Mesendoderm (in vitro differentiated cells): ENCODE measurements at regions not wholly inside any gene's neighbourhood (a gene's known extent, or its start where the extent isn't known, plus 50 kb on each side); places are given as distances from the start of the nearest gene placed in this dataset.

Experiments used
- DNase-seq: peaks from one replicate; pipeline ENCODE4 v3.0.0; 2013
- H2AK5ac ChIP-seq: 2 replicates; pipeline ENCODE4 v1.6.1; 2013; ENCODE audit warnings: low read length, inconsistent platforms
- H2BK120ac ChIP-seq: 2 replicates; pipeline ENCODE4 v1.6.1; 2013; ENCODE audit warnings: low read depth, mild to moderate bottlenecking, low read length, moderate library complexity, mixed read lengths
- H2BK15ac ChIP-seq: replicated peaks from 2 replicates; pipeline ENCODE4 v1.6.1; 2013; ENCODE audit warnings: low read depth, mild to moderate bottlenecking, moderate library complexity
- H2BK5ac ChIP-seq: 2 replicates; pipeline ENCODE4 v1.6.1; 2013; ENCODE audit warnings: low read length, inconsistent platforms
- H3K18ac ChIP-seq: 2 replicates; pipeline ENCODE4 v1.6.1; 2013; ENCODE audit warnings: mild to moderate bottlenecking, low read length, mixed read lengths
- H3K23ac ChIP-seq: one replicate; pipeline ENCODE4 v1.6.1; 2013; ENCODE audit warnings: low read length
- H3K27ac ChIP-seq: 2 replicates; pipeline ENCODE4 v1.5.1; 2013; ENCODE audit warnings: low read depth, mild to moderate bottlenecking, inconsistent platforms, low read length, moderate library complexity
- H3K27me3 ChIP-seq: 2 replicates; pipeline ENCODE4 v1.6.1; 2013; ENCODE audit warnings: low read length, control low read depth, mild to moderate bottlenecking, inconsistent platforms; ENCODE audit not compliant: insufficient read depth, poor library complexity
- H3K36me3 ChIP-seq: 2 replicates; pipeline ENCODE4 v1.6.1; 2013; ENCODE audit warnings: low read length, inconsistent platforms; ENCODE audit not compliant: control insufficient read depth, insufficient read depth
- H3K4ac ChIP-seq: one replicate; pipeline ENCODE4 v1.6.1; 2013; ENCODE audit warnings: low read depth, mild to moderate bottlenecking, low read length, moderate library complexity
- H3K4me1 ChIP-seq: 2 replicates; pipeline ENCODE4 v1.6.1; 2013; ENCODE audit warnings: low read depth, low read length, inconsistent platforms; ENCODE audit not compliant: control insufficient read depth
- H3K4me2 ChIP-seq: 2 replicates; pipeline ENCODE4 v1.6.1; 2013; ENCODE audit warnings: low read length
- H3K4me3 ChIP-seq: 2 replicates; pipeline ENCODE4 v1.5.1; 2013; ENCODE audit warnings: mild to moderate bottlenecking, low read length
- H3K56ac ChIP-seq: one replicate; pipeline ENCODE4 v1.6.1; 2013; ENCODE audit warnings: low read length
- H3K79me1 ChIP-seq: 2 replicates; pipeline ENCODE4 v1.6.1; 2013; ENCODE audit warnings: low read length, inconsistent platforms
- H3K79me2 ChIP-seq: 2 replicates; pipeline ENCODE4 v1.6.1; 2013; ENCODE audit warnings: mild to moderate bottlenecking, low read length; ENCODE audit not compliant: control insufficient read depth, insufficient read depth
- H3K9ac ChIP-seq: 2 replicates; pipeline ENCODE4 v1.6.1; 2013; ENCODE audit warnings: low read length, inconsistent platforms
- H4K5ac ChIP-seq: one replicate; pipeline ENCODE4 v1.6.1; 2013; ENCODE audit warnings: low read length
- H4K8ac ChIP-seq: one replicate; pipeline ENCODE4 v1.6.1; 2013; ENCODE audit warnings: low read depth, mild to moderate bottlenecking, control low read depth, low read length, moderate library complexity
- WGBS: extraction: QIAGEN DNeasy Blood & Tissue Kit; methylation state at CpG from one replicate; pipeline ENCODE4 v1.1.7; 2013; ENCODE audit warnings: low lambda C conversion rate, missing lambda C conversion rate; ENCODE audit not compliant: insufficient coverage; ENCODE audit errors: extremely low coverage; 5-methylcytosine and 5-hydroxymethylcytosine counted together

- no peak overlapping the region for H3K23ac ChIP-seq
- H3K4me3 ChIP-seq, result no peak overlapping the region
- H3K9ac ChIP-seq, result no peak overlapping the region
- H3K18ac ChIP-seq, result no peak overlapping the region
- H3K79me1 ChIP-seq, result no peaks in the 10 kb centered on the region
- H3K4me2 ChIP-seq, result no peak overlapping the region
- H3K4me1 ChIP-seq, result no peaks in the 10 kb centered on the region
- no peak overlapping the region for H2BK5ac ChIP-seq
- H2BK15ac ChIP-seq, result no peak overlapping the region
- H3K27me3 ChIP-seq, result no peaks in the 10 kb centered on the region
- no peak overlapping the region for H4K5ac ChIP-seq
- H3K79me2 ChIP-seq, result no peaks in the 10 kb centered on the region
- no peak overlapping the region for H3K56ac ChIP-seq
- no CpG with 5 or more reads among the region's 1 CpG for WGBS
- no peak overlapping the region for H4K8ac ChIP-seq
- no peak overlapping the region for H3K27ac ChIP-seq
- H2AK5ac ChIP-seq, result no peak overlapping the region
- H3K36me3 ChIP-seq, result no peaks in the 10 kb centered on the region
- H2BK120ac ChIP-seq, result no peak overlapping the region
- no peak for DNase-seq
- H3K4ac ChIP-seq, result no peak overlapping the region
Measured at GRCh38 chr5:136703706-136704105, 338.4 kb upstream of the TRPC7 start.

- no peak overlapping the region for H3K9ac ChIP-seq
- H3K23ac ChIP-seq, result no peak overlapping the region
- H3K4me1 ChIP-seq, result no peaks in the 10 kb centered on the region
- no peaks in the 10 kb centered on the region for H3K79me1 ChIP-seq
- no peak overlapping the region for H3K4me3 ChIP-seq
- no peak overlapping the region for H2BK5ac ChIP-seq
- H2BK15ac ChIP-seq, result no peak overlapping the region
- H3K4ac ChIP-seq, result no peak overlapping the region
- H4K8ac ChIP-seq, result peak overlapping the region; percentile 81
- no peak for DNase-seq
- no peak overlapping the region for H2AK5ac ChIP-seq
- no peak overlapping the region for H4K5ac ChIP-seq
- H3K4me2 ChIP-seq, result no peak overlapping the region
- H2BK120ac ChIP-seq, result no peak overlapping the region
- H3K36me3 ChIP-seq, result no peaks in the 10 kb centered on the region
- no peak overlapping the region for H3K56ac ChIP-seq
- no CpG with 5 or more reads among the region's 2 CpGs for WGBS
- no peak overlapping the region for H3K27ac ChIP-seq
- H3K79me2 ChIP-seq, result no peaks in the 10 kb centered on the region
- H3K18ac ChIP-seq, result no peak overlapping the region
- no peaks in the 10 kb centered on the region for H3K27me3 ChIP-seq
Measured at GRCh38 chr5:136703036-136703435, 337.7 kb upstream of the TRPC7 start.

- H2BK120ac ChIP-seq, result no peak overlapping the region
- no peaks in the 10 kb centered on the region for H3K36me3 ChIP-seq
- no peak overlapping the region for H3K18ac ChIP-seq
- no peak overlapping the region for H4K8ac ChIP-seq
- no peaks in the 10 kb centered on the region for H3K79me2 ChIP-seq
- H3K4me2 ChIP-seq, result no peak overlapping the region
- H3K23ac ChIP-seq, result no peak overlapping the region
- H3K79me1 ChIP-seq, result no peaks in the 10 kb centered on the region
- no peak overlapping the region for H3K9ac ChIP-seq
- H3K4ac ChIP-seq, result no peak overlapping the region
- H3K56ac ChIP-seq, result no peak overlapping the region
- DNase-seq, result no peak
- no peak overlapping the region for H2BK5ac ChIP-seq
- H2BK15ac ChIP-seq, result no peak overlapping the region
- no peak overlapping the region for H3K27ac ChIP-seq
- no CpG with 5 or more reads among the region's 1 CpG for WGBS
- H3K4me1 ChIP-seq, result no peaks in the 10 kb centered on the region
- no peak overlapping the region for H3K4me3 ChIP-seq
- H4K5ac ChIP-seq, result no peak overlapping the region
- H3K27me3 ChIP-seq, result no peaks in the 10 kb centered on the region
- no peak overlapping the region for H2AK5ac ChIP-seq
Measured at GRCh38 chr5:136701191-136701590, 335.8 kb upstream of the TRPC7 start.

- Histone ChIP-seq H3K4me3 (no peak overlapping the region), H3K79me1 (no peaks in the 10 kb centered on the region), H3K4me1 (no peaks in the 10 kb centered on the region), H2BK5ac (no peak overlapping the region), H4K5ac (no peak overlapping the region), H3K36me3 (no peaks in the 10 kb centered on the region), H2BK120ac (no peak overlapping the region), H3K56ac (no peak overlapping the region), H3K79me2 (no peaks in the 10 kb centered on the region), H3K27me3 (no peaks in the 10 kb centered on the region), H3K4ac (no peak overlapping the region), H3K18ac (no peak overlapping the region), H4K8ac (no peak overlapping the region), H3K4me2 (no peak overlapping the region), H2BK15ac (no peak overlapping the region), H3K23ac (no peak overlapping the region), H3K27ac (no peak overlapping the region), H3K9ac (no peak overlapping the region), H2AK5ac (no peak overlapping the region)
- DNase-seq, result no peak
- no CpG with 5 or more reads among the region's 7 CpGs for WGBS
Measured at GRCh38 chr5:136699651-136700050, 334.3 kb upstream of the TRPC7 start.

- Histone ChIP-seq H3K4me1 (no peaks in the 10 kb centered on the region), H3K79me1 (no peaks in the 10 kb centered on the region), H2BK120ac (no peak overlapping the region), H2AK5ac (no peak overlapping the region), H2BK5ac (no peak overlapping the region), H3K56ac (no peak overlapping the region), H3K4ac (no peak overlapping the region), H3K23ac (no peak overlapping the region), H3K4me2 (no peak overlapping the region), H4K8ac (no peak overlapping the region), H3K4me3 (no peak overlapping the region), H3K36me3 (no peaks in the 10 kb centered on the region), H4K5ac (no peak overlapping the region), H3K27me3 (no peaks in the 10 kb centered on the region), H3K79me2 (no peaks in the 10 kb centered on the region), H3K18ac (no peak overlapping the region), H3K27ac (no peak overlapping the region), H3K9ac (no peak overlapping the region), H2BK15ac (no peak overlapping the region)
- DNase-seq, result no peak
- WGBS, result 100% methylated on average over 1 of the region's 5 CpGs
Measured at GRCh38 chr5:136698970-136699369, 333.6 kb upstream of the TRPC7 start.

- no CpG with 5 or more reads among the region's 4 CpGs for WGBS
- H3K4ac ChIP-seq, result no peak overlapping the region
- H3K4me3 ChIP-seq, result no peak overlapping the region
- no peaks in the 10 kb centered on the region for H3K79me2 ChIP-seq
- H3K79me1 ChIP-seq, result no peaks in the 10 kb centered on the region
- no peak overlapping the region for H3K27ac ChIP-seq
- H4K5ac ChIP-seq, result no peak overlapping the region
- no peak overlapping the region for H2BK120ac ChIP-seq
- H2BK5ac ChIP-seq, result no peak overlapping the region
- no peaks in the 10 kb centered on the region for H3K36me3 ChIP-seq
- no peak overlapping the region for H2AK5ac ChIP-seq
- no peak for DNase-seq
- H3K9ac ChIP-seq, result no peak overlapping the region
- no peak overlapping the region for H3K4me2 ChIP-seq
- H3K4me1 ChIP-seq, result no peaks in the 10 kb centered on the region
- no peak overlapping the region for H3K23ac ChIP-seq
- no peak overlapping the region for H2BK15ac ChIP-seq
- H3K18ac ChIP-seq, result no peak overlapping the region
- no peaks in the 10 kb centered on the region for H3K27me3 ChIP-seq
- H3K56ac ChIP-seq, result no peak overlapping the region
- H4K8ac ChIP-seq, result no peak overlapping the region
Measured at GRCh38 chr5:136694258-136694657, 328.9 kb upstream of the TRPC7 start.
